ENCODE measurements at regions not wholly inside any gene's neighbourhood (a gene's known extent, or its start where the extent isn't known, plus 50 kb on each side); places are given as distances from the start of the nearest gene placed in this dataset.
A peak's percentile ranks its signal among the peaks of the same experiment; 100 is the strongest.
"Not testable (repeated sequence)": the region's sequence is repeated elsewhere in the genome, so short reads cannot be mapped to it uniquely, and the experiment has no call there.

DNA sequence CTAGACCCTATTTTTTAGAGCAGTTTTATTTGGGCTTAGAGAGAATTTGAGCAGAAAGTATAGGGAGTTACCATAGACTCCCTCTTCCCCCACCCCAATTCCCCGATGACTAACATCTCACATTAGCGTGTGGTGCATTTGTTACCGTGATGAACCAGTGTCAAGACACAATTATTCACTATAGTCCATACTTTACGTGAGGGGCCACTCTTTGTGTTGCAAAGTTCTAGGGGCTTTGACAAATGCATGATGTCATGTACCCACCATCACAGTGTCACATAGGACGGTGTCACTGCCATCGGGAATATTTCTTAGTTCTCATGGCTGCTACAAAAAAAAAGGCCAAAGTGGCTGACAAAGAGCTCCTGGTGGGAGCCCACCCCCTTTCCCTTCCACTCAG lies 119.1 kb downstream of the PHETA1 start:
- no peak for DNase-seq (ENCODE audit: low read depth in 2 of 3, low spot score in 2 of 3)

DNA sequence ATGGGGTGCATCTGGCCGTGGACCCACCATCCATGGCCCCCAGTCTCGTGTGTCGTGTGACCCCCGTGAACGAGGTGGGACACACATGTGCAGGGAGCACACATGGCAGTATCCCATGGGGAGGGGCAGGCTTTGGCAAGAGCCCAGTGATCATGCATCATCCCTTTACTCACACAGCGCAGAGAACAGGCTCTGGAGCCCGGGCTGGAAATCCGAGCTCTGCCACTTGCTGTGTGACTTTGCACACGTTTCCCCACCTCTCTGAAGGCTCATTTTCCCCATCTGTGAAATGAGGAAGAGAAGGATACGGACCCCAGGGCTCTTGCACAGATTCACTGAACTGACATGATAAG lies 119.9 kb downstream of the PHETA1 start:
- no peak for DNase-seq (ENCODE audit: low read depth in 2 of 3, low spot score in 2 of 3)

DNA sequence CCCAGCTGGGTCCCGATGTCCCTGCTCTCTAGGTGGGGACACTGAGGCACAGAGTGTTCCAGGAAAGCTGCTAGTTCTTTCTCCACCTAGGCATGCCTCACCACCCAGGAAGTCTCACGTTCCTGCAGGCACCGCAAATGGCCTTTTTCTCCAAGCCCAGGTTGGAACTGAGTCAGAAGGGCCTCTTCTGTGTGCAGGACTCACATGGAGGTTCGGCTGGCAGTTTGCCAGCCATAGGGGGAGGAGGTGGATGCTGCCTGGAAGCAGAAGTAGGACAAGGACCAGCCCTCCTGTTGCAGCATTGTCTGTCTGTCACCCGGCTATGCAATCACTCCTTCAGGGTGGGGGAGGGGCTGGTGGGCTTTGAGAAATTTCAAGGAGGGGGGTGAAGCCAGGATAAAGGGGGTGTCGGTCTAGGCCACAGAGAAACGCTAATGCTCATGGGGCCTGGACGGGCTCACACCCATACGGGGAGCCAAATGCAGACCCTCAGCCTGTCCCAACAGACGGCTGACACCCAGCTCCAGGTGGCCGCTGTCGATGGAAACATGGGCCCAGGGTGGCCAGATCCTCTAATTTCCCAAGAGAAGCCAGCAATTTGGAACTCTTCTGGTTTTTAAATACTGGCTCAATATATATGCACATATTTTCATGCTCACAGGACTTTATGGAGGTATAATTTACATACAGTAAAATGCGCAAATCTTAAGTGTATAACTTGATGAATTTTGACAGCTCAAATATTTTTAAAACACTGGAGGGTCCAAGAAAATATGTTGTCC lies 120.5 kb downstream of the PHETA1 start:
- DNase-seq (ENCODE audit: low read depth in 2 of 3, low spot score in 2 of 3), result peak in 1 of 3 donors; percentile 7

DNA sequence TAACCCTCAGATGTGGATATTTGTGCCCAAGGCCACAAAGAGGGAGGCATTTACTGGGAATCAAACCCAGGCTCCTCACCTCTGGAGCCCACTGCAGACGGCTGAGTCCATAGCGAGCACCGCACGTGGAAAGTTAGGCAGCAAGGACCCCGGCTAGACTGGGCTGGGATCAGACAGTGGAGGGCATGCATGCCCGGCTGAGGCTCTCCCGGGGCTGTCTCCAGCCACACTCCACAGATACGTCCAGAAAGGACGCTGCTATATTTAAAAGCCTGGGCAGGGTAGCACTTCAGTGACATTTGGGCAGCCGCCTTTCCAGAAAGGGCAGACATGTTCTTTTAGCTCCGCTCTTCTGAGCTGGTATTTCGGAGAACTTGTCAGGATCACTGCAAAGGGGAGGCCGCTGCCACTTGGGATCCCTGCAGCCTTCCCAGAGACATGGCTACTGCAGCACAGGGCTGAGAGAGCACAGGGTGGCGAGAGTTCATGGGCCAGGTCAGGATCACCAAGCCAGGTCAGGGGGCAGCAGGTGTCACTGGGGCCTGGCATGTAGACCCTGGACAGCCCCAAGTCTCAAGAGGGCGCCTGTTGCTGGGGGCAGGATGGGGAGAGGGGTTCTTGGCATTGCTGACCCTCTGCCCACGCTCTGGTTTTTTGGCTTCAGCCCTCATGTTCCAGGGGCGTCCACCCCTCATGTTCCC lies 121.7 kb downstream of the PHETA1 start:
- no peak for DNase-seq (ENCODE audit: low read depth in 2 of 3, low spot score in 2 of 3)

DNA sequence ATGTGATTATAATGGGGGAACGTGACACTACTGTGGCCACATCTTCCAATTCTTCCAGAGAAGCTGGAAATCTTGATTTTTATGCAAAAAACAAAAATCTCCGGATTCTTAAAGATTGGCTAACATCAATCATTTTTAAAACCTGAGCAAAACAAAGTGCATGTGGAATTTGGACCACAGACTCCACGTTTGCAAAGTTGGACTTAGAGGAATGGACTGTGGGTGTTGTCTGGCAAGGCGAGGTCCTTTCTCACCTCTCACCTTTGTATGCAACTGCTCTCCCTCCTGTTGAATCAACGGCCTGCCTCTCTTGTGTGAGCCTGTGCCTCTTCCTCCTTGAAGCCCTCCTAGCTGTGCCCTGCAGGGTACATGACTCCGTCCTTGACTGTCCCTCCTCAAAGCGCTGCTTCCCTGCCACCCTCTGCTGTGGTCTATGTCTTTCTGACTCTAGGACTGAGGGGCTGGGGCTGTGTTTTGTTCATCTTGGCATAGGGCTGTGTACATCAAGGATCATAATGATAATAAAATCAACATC lies 122.4 kb downstream of the PHETA1 start:
- no peak for DNase-seq (ENCODE audit: low read depth in 2 of 3, low spot score in 2 of 3)

DNA sequence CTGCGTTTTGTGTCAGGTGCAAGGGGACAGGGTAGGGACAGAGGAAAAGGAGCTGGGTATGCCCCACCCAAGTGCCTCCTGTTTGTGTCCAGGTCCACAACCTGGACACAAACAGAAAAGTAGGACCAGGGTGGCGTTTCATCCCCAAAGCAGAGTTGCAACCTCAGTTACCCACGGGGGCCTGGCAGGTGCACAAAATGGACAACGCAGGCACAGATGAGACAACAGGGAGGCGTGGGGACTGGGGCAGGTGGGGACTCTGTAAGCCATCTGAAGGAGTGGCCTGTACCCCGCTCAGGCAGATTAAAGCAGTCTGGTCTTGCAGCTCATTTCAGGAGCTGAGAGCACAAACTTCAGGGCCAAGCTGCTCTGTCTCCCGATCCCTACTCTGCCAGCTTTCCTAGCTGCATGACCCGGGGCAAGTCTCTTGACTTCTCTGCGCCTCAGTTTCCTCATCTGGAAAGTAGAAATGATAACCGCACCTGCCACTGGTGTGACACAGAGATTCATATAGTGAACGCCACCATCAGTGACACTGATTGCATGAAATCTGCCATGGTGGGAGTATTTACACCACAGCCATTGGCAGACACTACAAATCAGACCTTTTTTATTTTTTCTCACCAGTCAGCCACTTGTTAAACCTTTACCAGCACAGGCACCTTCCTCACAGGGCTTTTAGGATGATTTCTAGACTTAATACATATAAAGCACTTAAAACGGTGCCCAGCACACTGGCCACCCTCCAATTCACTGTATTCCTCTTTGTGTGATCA lies 123.0 kb downstream of the PHETA1 start:
- no peak for DNase-seq (ENCODE audit: low read depth in 2 of 3, low spot score in 2 of 3)

DNA sequence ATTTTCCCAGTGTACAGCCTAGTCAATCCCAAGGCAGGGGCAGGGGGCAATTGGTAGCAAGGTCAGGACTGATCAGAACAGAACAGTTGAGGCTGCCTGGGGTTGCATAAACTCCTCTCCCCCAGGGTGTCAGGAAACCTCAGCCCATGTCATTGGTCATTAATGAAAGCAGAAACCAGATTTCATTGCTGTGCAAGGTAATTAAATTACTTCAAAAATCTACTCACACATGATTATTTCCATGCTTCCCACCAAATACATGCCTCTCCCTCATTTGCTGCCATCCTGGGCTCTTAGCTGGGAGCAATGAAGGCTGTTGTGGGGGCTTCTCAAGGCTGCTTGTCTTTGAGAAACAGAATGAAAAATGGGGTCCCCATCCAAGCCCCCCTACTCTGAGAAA lies 124.2 kb downstream of the PHETA1 start:
- DNase-seq (ENCODE audit: low read depth in 2 of 3, low spot score in 2 of 3), result no peak

DNA sequence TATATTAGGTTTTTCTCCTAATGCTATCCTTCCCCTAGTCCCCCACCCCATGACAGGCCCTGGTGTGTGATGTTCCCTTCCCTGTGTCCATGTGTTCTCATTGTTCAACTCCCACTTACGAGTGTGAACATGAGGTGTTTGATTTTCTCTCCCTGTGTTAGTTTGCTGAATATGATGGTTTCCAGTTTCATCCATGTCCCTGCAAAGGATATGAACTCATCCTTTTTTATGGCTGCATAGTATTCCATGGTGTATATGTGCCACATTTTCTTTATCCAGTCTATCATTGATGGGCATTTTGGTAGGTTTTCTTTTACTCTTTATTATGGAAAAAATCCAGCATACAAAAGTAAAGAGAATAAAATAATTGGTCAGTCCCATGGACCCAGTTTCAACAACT lies 126.1 kb downstream of the PHETA1 start:
- DNase-seq (ENCODE audit: low read depth in 2 of 3, low spot score in 2 of 3), result not testable (repeated sequence)

DNA sequence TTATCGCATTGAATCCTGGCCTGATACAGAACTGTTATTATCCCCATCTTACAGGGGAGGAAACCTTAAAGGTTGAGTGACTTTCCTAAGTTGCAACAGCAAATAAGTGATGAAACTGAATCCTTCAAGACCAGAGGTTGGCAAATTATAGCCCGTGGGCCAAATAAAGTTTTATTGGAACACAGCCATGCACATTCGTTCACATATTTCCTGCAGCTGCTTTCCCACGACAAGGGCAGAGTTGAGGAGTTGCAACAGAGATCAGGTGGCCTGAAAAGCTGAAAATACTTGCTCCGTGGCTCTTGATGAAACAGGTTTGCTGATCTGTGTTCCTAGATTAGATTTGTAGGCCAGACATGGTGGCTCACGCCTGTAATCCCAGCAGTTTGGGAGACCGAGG lies 126.7 kb downstream of the PHETA1 start:
- no peak for DNase-seq (ENCODE audit: low read depth in 2 of 3, low spot score in 2 of 3)

DNA sequence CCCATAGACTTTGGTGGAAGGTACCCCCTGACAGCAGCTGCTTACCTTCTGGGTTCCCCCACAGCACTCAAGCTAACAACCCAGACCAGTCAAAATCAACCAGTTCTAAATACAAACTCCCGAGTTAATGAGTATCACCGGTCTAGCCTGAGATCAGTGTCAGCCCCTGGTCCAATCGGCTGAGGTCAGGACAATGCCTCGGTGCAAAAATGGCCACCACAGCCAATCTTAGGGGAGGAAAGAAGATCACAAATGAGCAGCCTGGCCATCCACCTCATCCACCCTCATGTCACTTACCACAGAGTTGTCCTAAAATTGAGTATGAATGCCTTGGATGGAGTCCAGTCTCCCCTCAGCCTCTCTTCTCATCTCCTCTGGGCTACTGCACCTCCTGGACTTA lies 128.5 kb downstream of the PHETA1 start:
- no peak for DNase-seq (ENCODE audit: low read depth in 2 of 3, low spot score in 2 of 3)

DNA sequence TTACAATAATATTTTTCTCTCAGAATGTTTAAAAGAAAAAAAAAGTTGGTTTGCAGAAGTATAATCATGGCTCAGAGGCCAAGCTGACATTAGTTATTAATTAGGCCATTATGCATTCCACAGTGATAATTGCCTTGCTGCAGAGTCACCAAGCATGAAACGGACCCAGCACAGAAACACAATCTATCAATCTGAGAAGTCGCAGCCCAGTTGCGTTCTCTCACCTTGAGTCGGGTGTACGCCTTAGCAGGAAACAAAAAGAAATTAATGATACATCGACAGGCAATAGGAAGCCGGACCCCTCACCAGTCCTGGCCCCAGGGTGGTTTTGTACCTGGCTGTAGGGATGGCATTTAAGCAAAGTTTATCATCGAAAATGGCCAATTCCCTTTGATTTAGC lies 129.7 kb downstream of the PHETA1 start:
- no peak for DNase-seq (ENCODE audit: low read depth in 2 of 3, low spot score in 2 of 3)

DNA sequence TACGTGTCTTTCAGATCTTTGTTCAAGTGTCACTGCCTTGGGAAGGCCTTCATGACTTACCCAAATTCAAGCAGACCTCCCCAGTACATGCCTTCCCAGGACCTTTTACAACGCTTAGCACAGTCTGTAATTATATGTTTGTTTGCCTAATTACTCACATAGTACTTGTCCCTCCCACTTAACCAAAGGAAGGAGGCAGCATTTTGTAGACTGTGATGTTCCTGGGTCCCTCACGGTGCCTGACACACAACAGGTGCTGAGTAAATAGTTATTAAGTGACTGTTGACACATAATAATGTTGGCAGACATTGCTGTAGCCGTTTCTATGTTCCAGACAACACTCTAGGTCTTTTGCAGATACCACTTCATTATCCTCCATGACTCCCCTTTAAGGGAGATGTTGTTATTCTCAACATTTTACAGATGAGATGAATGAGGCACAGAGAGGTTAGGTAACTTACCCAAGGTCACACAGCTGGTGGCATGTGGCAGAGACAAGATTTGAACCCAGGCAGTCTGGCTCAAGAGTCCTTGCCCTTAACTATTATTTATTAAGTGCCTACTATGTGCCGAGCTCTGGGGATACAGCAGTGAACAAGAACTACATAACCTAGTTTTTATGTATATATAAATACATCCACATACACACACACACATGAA lies 130.7 kb downstream of the PHETA1 start:
- no peak for DNase-seq (ENCODE audit: low read depth in 2 of 3, low spot score in 2 of 3)

DNA sequence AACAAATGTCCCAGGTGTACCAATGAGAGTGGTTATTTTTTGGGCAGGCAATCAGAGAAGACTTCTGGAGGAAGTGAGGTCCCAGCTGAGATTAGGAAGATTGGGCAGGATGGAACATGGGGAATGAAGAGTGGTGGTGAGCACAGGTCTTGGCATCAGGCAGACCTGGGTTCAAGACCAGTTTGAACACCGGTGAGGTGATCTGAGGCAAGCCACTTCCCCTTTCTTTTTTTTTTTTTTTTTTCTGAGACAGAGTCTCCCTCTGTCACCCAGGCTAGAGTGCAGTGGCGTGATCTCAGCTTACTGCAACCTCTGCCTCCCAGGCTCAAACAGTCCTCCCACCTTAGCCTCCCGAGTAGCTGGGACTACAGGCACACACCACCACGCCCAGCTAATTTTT lies 134.4 kb downstream of the PHETA1 start:
- DNase-seq (ENCODE audit: low read depth in 2 of 3, low spot score in 2 of 3), result not testable (repeated sequence)

DNA sequence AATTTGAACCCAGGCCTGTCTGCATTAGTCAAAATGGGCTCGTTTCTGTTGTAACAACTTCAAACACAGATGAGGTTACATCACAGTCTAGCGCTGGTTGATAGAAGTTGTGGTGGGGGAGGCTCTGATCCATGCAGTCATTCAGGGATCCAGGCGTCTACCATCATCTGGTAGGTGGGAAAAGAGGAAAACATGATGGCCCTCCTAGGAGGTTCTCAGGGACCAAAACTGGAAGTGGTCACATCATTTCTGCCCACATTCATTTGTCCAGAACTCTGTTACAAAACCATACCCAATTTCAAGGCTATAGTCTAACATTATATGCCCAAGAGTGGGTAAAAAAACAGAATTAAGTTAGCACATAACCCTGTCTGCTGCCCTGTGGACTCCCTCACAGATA lies 135.1 kb downstream of the PHETA1 start:
- no peak for DNase-seq (ENCODE audit: low read depth in 2 of 3, low spot score in 2 of 3)

DNA sequence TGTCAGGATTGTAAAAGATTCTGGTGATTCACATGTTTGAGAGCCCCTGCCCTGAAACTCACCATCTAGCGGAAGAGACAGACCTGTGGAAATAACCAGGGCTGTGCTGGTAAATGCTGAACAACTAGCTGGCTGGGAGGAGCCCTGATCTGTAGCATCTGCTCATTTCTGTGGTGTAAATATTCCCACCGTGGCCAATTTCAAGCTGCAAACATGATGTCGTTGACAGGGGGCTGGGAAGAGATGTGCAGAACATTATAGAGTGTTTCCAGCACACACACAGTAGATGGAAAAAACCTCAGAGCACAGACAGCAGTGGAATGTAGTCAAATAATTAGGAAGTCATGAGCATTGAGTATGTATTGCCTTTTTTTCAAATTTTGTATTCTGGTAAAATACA lies 138.2 kb downstream of the PHETA1 start:
- no peak for DNase-seq (ENCODE audit: low read depth in 2 of 3, low spot score in 2 of 3)

DNA sequence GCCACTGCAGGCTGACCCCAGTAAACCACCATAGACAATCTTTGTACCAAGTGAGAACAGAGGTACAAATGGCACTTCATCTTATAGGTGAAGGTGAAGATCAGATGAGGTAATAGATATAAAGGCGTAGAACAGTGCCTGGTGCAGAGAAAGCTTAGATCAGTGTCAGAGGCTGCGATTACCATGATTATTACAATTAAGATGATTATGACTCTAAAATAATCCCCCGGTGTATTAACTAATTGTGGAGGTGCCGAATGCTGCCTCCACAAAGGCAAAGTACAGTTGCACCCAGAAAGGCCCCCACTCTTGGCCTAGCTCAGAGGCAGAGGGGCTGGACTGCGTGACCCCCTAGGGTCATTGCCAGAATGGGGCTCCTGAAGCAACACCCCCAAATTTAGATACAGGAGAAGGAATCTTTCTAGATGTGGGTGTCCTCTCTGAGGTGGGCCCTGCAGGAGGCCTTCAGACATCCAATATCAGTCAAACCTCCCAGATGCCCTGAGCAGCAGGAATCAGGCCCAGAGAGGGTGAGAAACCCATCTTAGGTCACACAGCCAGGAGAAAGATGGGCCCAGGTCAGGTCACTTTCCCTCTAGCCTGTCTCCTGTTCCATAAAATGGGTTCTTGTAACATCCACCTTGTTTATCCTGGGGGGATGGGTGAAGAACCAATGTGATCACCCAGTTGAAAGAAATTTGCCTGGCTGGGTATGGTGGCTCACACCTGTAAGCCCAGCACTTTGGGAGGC lies 139.8 kb downstream of the PHETA1 start:
- DNase-seq (ENCODE audit: low read depth in 2 of 3, low spot score in 2 of 3), result no peak

DNA sequence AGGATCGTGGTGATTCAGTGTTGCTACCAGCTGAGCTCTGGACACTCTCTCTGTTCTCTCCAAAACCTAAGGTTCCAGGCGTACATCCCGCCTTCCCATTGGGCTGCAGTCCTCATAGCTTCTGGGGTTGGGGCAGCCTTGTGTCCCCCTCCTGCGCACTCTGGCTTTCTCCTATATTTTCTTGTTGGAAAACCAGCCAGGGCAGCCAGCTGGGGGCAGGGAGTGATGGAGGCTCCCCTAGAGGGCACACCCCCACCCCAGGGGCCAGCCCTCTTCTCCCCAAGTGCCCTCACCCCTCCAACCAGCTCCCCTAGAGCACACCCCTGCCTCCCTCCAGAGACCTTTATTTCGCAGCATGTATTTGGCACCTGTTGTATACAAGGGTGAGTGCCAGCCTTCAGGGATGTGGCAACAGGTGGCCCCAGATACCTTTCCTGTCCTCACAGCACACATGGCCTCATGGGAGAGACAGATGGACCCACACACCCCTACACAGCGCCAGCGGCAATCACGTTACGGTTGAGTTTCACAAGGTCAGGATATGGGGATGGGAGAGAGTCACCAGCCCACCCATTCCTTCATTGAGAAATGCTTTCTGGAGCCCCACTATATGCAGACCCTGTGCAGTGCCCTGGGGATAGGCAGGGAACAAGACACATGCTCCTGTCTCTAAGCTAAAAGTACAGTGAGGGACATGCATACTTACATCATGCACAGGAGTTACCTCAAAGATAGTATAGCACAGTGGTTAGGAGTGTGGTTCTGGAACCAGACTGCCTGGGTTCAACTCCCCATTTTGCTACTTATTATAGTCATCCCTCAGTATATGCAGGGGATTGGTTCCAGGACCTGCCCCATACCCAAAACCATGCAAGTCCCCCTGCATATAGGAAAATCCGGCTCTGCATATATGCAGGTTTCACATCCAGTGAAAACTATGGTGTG lies 141.1 kb downstream of the PHETA1 start:
- DNase-seq (ENCODE audit: low read depth in 2 of 3, low spot score in 2 of 3), result no peak

DNA sequence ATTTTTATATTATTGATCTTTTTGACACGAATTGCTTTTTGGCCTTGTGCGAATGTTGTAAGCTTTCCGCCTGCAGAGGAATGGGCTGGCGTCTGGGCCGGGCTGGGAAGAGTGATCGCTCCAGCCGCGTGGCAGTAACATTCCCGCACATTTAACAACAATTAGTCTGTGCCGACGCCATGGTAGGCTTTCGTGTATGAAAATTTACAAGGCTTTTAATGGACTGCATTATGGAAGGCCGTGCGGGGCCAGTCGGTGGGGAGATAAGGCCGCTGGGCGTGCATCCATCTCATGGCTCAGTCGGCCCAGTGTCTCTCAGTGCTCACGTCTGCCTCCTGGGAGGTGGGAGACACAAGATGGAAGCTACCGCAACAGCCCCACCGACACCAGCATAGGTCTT lies 142.2 kb downstream of the PHETA1 start:
- DNase-seq (ENCODE audit: low read depth in 2 of 3, low spot score in 2 of 3), result no peak

DNA sequence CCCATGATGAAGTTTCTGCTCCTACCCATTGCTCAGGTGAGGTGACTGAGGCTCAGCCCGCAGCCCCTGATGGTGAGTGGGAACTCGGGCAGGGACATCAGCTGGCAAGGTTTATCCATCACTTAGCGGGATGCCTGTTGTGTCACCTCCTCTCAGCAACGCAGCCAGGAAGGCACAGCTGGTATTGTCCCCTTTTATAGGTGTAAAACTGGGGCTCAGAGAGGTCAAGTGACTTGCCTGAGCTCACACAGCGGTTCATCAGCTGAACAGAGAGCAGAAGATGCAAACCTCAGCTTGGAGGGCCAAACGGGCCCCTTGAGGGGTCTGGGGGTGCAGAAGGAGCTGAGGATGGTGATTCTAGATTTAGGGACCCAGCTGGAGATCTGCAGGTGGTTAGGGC lies 143.6 kb downstream of the PHETA1 start:
- DNase-seq (ENCODE audit: low read depth in 2 of 3, low spot score in 2 of 3), result no peak

All from hematopoietic multipotent progenitor cell (in vitro differentiated cells).